ENCODE measurements at regions not wholly inside any gene's neighbourhood (a gene's known extent, or its start where the extent isn't known, plus 50 kb on each side); places are given as distances from the start of the nearest gene placed in this dataset.
A peak's percentile ranks its signal among the peaks of the same experiment; 100 is the strongest.
"Not testable (repeated sequence)": the region's sequence is repeated elsewhere in the genome, so short reads cannot be mapped to it uniquely, and the experiment has no call there.

DNA sequence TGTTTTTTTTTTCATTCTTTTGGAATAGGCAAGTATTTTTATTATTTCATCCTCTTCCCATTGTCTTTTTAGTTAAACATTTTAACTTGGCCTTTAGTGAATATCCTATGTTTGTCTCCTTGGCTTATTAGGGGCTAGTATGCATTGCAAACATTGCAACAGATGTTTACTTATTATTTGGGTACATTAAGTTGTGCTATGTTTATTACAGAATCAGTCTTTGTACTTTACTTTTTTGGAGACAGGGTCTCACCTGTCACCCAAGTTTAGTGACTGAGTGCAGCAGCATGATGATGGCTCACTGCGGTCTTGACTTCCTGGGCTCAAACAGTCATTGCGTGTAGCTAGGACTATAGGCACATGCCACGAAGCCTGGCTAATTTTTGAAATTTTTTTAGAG is 51.1 kb upstream of the NUDT6 start:
- DNase-seq = no peak

- DNase-seq = no peak
Measured at GRCh38 chr4:122976111-122976510, 53.7 kb upstream of the NUDT6 start.

DNA sequence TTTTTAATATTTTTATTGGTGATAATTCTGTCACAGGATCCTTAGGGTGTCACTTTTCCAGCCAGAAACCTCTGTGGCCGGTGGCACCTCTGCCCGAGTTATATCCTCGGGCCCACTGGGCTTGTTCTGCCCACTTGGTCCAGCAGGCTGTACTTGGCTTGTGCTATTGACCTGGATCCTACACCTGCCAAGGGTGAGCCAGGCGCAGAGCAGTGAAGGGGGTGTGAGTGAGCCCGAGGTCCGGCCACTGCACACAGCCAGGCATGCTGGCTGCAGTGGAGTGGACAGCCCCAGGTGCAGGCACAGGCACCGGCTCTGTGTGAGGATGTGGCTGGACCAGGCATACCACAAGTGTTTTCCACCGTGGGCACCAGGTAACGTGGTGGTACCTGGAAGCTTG is 54.7 kb upstream of the NUDT6 start:
- no peak for DNase-seq

GRCh38 chr4:122978109-122978508 is 55.7 kb upstream of the NUDT6 start:
- DNase-seq = no peak

DNA sequence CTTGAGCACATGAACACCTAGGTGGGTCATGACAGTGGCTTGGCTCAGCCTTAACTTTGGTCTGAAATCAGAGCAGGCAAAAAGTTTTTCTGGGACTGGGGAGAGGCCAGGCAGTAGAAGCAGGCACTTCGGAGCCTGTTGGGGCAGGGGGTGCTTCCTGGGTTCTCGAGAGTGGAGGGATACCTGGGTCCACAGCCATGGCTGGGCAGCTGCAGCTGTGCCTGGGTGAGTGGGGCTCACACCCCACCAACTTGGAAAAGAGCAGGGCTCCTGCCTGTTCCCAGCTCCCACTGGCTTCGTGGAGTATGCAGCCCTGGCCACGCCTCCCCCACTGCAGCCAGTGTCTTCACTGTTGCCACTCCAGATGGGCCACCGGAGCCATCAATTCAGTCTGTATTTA is 56.4 kb upstream of the NUDT6 start:
- DNase-seq = no peak

DNA sequence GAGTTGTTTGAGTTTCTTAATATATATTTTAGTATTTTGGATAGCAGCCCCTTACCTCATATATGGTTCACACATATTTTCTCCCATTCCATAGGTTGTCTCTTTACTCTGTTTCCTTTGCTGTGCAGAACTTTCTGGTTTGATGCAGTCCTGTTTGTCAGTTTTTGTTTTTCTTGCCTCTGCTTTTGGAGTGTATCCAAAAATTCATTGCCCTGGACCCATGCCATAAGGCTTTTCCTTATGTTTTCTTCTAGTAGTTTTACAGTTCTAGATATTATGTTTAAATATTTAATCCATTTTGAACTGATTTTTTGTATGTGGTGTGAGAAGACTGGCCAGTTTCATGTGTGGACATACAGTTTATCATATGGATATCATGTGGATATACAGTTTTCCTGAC is 58.5 kb upstream of the NUDT6 start:
- DNase-seq = no peak

- no peak for DNase-seq
Measured at GRCh38 chr4:122988696-122989095, 66.3 kb upstream of the NUDT6 start.

- no peak for DNase-seq
Measured at GRCh38 chr4:122990891-122991290, 68.5 kb upstream of the NUDT6 start.

DNA sequence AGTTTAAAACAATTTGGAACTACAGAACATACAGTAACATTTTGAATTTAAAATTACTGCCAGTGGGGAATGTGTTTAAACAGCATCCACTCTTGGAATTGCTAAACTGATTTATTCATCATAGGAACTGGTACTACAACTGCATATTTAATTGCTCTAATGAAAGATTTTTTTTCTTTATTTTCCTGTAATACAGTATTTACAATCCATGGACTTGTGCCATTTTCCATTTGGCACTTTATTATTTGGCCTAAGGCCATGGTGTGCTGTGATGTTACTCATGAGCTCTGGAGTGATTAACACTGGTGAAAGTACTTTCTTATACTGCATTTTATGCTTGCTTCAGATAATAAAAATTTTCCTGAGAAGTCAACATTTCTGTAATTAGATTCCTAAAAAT is 69.7 kb upstream of the NUDT6 start:
- peak; percentile 26 for DNase-seq

DNA sequence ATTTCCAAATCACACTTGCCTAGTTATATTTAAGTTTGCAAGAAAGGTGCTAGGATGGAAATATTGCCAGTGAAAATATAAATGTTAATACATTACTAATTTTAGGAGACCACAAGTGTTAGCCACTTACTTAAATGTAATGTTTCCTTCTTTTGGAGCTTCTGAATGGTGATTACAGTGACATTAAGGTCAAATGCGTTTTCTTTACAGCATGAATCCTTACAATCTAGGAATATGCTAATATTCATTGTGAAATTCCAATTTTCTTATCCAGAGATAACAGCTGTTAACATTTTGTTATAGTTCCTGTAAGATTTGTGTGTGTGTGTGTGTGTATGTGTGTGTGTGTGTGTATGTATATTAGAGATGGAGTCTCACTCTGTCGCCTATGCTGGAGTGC is 70.2 kb upstream of the NUDT6 start:
- DNase-seq = no peak

DNA sequence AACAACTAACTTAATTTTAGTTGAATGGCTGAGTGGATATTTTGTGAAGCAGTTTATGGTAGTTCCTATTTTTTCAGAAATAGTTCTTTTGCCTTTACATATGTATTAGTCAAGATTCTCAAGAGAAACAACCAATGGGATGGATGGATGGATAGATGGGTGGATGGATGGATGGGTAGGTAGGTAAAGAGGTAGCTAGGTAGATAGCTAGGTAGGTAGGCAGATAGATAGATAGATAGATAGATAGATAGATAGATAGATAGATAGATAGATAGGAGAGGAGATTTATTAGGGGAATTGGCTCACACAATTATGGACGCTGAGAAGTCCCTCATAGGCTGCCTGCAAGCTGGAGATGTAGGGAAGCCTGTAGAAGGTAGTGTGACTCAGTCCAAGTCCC is 74.0 kb upstream of the NUDT6 start:
- no peak for DNase-seq

DNA sequence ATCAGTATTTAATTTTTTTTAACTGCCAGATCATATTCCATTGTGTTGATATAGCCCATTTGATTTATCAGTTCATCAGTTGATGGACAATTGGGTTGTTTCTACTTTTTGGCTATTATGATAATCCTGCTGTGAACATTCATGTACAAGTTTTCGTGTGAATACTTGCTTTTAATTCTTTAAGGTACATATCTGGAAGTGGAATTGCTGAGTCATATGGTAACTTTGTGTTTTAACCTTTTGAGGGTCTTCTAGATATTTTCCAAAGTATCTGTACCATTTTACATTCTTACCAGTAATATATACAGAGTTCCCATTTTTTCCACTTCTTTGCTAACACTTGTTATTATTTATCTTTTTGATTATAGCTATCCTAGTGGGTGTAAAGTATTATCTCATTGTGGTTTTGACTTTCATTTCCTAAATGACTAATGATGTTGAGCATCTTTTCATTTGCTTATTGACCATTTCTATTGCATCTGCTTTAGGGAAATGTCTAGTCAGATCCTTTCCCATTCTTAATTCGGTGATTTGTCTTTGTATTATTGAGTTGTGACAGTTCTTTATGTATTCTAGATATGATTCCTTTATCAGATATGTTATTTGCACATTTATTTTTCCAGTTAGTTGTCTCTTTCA is 75.2 kb upstream of the NUDT6 start:
- DNase-seq = no peak

DNA sequence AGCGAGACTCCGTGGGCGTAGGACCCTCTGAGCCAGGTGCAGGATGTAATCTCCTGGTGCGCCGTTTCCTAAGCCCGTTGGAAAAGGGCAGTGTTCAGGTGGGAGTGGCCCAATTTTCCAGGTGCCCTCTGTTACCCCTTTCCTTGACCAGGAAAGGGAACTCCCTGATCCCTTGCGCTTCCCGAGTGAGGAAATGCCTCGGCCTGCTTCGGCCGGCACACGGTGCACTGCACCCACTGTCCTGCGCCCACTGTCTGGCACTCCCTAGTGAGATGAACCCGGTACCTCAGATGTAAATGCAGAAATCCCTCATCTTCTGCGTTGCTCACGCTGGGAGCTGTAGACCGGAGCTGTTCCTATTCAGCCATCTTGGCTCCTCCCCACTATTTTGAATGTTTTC is 81.7 kb upstream of the NUDT6 start:
- not testable (repeated sequence) for DNase-seq

DNA sequence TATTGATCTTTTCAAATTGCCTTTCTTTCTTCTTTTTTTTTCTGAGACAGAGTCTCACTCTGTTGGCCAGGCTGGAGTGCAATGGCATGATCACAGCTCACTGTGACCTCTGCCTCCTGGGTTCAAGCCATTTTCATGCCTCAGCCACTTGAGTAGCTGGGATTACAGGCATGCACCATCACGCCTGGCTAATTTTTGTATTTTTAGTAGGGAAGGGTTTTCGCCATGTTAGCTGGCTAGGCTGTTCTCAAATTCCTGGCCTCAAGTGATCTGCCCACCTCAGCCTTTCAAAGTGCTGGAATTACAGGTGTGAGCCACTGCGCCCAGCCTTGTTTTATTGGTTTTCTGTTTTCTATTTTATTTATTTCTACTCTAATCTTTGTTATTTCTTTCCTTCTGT is 82.7 kb upstream of the NUDT6 start:
- DNase-seq = not testable (repeated sequence)

DNA sequence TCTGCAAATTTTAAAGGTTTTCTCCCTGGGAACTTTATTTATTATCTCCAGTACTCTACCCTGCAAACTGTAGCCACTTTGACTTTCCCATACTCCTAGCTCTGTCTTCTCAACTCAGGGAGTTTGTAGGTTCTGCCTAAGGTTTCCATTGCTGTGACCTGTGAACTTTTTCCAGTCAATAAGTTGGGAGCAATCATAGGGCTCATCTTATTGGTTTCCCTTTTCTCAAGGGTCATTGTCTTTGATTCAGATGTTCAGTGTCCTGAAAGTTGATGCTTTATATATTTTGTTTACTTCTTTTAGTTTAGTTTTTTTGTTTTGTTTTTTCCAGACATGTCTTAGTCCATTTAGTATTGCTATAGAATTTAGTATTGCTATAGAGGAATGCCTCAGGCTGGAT is 85.3 kb upstream of the NUDT6 start:
- no peak for DNase-seq

- not testable (repeated sequence) for DNase-seq
Measured at GRCh38 chr4:123012416-123012815, 90.0 kb upstream of the NUDT6 start.

DNA sequence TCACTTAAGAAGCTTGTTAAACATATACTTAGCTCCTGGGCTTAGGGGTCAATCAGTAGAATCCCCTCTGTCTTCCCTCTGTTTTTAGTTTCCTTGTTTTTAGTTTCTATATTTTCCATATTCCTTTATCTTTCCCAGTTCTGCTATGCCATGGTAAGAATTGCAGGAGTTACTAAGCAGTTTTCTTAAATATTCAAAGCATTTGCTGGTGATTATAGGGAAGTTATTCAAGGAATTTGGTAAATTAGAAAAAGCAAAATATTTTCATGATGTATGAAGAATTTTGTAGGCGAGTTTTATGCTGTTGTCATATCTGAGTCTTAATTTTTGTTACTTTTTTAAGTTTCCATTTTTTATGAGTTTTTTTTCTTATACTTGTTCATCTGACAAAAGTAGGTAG is 91.6 kb upstream of the NUDT6 start:
- DNase-seq = peak; percentile 32

DNA sequence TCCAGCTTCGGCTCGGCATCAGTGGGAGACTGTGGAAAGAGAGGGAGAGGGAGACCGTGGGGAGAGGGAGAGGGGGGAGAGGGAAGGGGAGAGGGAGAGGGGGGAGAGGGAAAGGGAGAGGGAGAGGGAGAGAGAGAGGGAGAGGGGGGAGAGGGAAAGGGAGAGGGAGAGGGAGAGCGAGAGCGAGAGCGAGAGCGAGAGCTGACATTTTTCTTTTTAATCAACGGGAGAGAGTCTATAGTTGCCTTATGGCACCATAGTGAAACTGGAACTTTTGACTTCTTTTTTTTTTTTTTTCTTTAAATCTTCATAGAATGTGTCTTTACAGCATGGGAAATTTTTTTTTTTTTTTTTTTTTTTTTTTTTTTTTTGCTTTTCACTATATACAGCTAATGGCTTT is 94.7 kb upstream of the NUDT6 start:
- DNase-seq = no peak

DNA sequence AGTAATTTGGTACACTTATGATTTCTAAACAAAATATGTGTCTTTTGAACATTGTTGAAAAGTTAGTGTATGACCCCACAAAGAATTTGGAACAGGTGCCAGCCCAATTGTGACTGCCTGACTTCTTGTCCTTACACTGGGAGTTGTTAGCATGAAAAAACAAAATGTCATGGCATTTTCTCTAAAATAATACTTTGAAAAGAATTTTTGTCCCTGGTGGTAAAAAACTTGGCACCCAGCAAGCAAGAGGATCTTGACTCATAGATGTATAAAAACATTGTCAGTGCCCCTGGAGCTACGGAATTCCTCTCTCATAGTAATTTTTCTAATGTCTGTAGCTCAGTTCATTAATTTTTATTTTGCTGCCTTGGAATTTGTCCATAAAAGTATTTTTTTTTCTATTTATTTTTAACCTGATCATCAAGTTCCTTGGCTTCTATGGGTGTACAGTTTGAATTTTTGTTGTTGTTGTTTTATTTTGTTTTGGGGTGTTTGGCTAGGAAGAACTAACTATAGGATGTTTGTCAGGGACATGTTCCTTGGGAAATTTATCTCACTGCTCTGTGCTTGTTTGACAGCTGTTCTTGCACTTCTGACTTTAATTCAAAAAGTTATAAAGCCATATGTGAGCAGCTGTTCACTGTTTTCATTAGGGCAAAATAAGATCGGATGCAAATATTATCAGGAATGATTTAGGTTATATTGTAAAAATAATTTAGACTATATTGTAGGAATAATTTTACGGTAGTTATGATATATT is 95.4 kb upstream of the NUDT6 start:
- peak; percentile 58 for DNase-seq

DNA sequence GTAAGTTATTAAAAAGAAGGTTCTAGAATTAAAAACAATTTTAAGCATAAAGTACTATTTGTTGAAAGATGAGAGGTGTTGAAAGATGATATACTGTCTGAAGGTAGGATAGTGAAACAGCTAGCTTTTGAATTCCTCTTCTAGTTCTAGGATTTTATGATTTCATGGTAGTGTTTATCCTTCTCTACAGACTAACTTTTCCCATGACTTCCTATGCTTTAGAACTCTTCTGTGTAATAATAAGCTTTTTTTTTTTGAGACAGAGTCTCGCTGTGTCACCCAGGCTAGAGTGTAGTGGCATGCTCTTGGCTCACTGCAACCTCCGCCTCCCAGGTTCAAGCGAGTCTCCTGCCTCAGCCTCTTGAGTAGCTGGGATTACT is 96.0 kb upstream of the NUDT6 start:
- no peak for DNase-seq

DNA sequence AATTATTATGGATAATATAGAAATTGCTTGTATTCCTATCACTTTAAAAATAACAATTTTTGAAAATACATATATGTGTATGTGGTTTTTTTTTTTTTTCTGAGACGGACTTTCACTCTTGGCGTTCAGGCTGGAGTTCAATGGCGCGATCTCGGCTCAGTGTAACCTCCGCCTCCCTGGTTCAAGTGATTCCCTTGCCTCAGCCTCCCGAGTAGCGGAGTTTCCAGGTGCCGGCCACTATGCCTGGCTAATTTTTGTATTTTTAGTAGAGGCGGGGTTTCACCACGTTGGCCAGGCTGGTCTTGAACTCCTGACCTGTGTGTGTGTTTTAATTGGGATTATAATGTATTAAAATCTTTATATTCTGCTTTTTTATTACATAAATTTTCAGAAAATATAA is 97.9 kb upstream of the NUDT6 start:
- DNase-seq = no peak

- no peak for DNase-seq
Measured at GRCh38 chr4:123023647-123024046, 101.2 kb upstream of the NUDT6 start.

- DNase-seq = no peak
Measured at GRCh38 chr4:123024710-123025109, 102.3 kb upstream of the NUDT6 start.

DNA sequence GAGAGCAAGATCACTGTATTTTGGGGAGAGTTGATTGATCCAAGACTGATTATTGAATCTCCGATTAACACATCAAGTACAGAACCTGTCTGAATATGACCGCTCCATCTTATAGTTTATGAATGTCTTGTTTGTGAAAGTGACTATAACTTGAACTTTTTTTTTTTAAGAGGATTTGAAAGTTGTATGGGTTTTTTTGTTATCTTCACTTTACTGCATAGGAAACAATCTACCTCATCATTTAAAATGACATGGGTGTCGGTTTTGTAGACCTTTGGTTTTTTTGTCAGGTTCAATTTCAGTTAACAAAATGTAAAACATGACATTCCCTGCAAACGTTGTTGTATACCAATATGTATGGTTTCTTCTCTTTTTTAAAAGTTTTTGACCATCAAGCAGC is 103.0 kb upstream of the NUDT6 start:
- no peak for DNase-seq

DNA sequence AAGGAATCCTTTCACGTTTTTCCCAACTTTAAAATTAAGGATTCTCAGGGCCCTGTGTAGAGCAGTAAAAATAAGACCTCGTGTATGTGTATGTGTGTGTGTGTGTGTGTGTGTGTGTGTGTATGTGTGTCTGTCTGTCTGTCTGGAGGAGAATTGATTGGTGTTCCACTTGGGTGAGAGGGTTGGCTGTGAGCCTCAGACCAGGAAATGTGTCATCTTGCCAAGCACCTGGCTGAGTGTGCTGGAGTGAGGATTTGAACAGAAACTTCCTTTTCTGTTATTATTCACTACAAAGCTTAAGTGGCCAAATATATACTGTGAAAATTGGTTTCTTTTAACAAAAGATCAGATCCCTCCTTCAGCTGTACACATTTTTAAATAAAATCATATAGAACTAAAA is 103.6 kb upstream of the NUDT6 start:
- peak; percentile 80 for DNase-seq
